Mesenchymal stem cell (in vitro differentiated cells and primary cell): ENCODE measurements at regions not wholly inside any gene's neighbourhood (a gene's known extent, or its start where the extent isn't known, plus 50 kb on each side); places are given as distances from the start of the nearest gene placed in this dataset.

Experiments
- DNase-seq: peaks from one replicate; pipeline ENCODE4 v3.0.0-alpha.2; 2013
- H2AFZ ChIP-seq: one replicate; pipeline ENCODE4 v1.6.1; 2013; ENCODE audit warnings: low read depth, mild to moderate bottlenecking, control low read depth, inconsistent platforms, low read length, moderate library complexity
- H2AK5ac ChIP-seq: 2 replicates; pipeline ENCODE4 v1.6.1; 2013; ENCODE audit warnings: low read length, moderate library complexity, mild to moderate bottlenecking, inconsistent platforms; ENCODE audit not compliant: severe bottlenecking
- H2BK120ac ChIP-seq: one replicate; pipeline ENCODE4 v1.6.1; 2013; ENCODE audit warnings: low read depth, mild to moderate bottlenecking, inconsistent platforms, low read length, moderate library complexity
- H2BK12ac ChIP-seq, 2 experiments: one replicate each; pipeline ENCODE4 v1.6.1; 2013; ENCODE audit warnings: inconsistent platforms in 2 of 2, low read length in 2 of 2, mild to moderate bottlenecking in 2 of 2, moderate library complexity in 2 of 2, control low read depth in 1 of 2
- H2BK15ac ChIP-seq: one replicate; pipeline ENCODE4 v1.6.1; 2013; ENCODE audit warnings: mild to moderate bottlenecking, low read depth, inconsistent platforms; ENCODE audit not compliant: poor library complexity, severe bottlenecking
- H2BK5ac ChIP-seq: 2 replicates; pipeline ENCODE4 v1.6.1; 2013; ENCODE audit warnings: low read depth, mild to moderate bottlenecking, low read length, control low read depth, inconsistent platforms; ENCODE audit not compliant: poor library complexity, severe bottlenecking
- H3K14ac ChIP-seq, 2 experiments: one replicate each; pipeline ENCODE4 v1.6.1; 2013; ENCODE audit warnings: inconsistent platforms in 2 of 2, low read length in 2 of 2, control low read depth in 1 of 2, mild to moderate bottlenecking in 1 of 2, moderate library complexity in 1 of 2
- H3K18ac ChIP-seq, 2 experiments: one replicate each; pipeline ENCODE4 v1.6.1; 2013; ENCODE audit warnings: inconsistent platforms in 2 of 2, low read length in 2 of 2, control low read depth in 1 of 2, low read depth in 1 of 2, mild to moderate bottlenecking in 1 of 2
- H3K23ac ChIP-seq, 2 experiments: one replicate each; pipeline ENCODE4 v1.6.1; 2013; ENCODE audit warnings: inconsistent platforms in 2 of 2, low read length in 2 of 2, mild to moderate bottlenecking in 2 of 2, moderate library complexity in 2 of 2, control low read depth in 1 of 2
- H3K27ac ChIP-seq: 2 replicates; pipeline ENCODE4 v1.5.1; 2013; ENCODE audit warnings: mild to moderate bottlenecking, moderate library complexity, low read length, control low read depth, inconsistent platforms; ENCODE audit not compliant: poor library complexity, severe bottlenecking
- H3K27me3 ChIP-seq, 2 experiments: 2 replicates each; pipeline versions ENCODE4 v1.6.1 to v1.7.0; 2013; ENCODE audit warnings: low read length in 2 of 2, mild to moderate bottlenecking in 2 of 2, moderate library complexity in 2 of 2, control low read depth in 1 of 2, inconsistent platforms in 1 of 2; ENCODE audit not compliant: control insufficient read depth in 1 of 2, insufficient read depth in 1 of 2
- H3K36me3 ChIP-seq, 2 experiments: 2 replicates each; pipeline versions ENCODE4 v1.6.1 to v1.7.0; 2013; ENCODE audit warnings: low read length in 2 of 2, control low read depth in 1 of 2, inconsistent platforms in 1 of 2, low read depth in 1 of 2, mild to moderate bottlenecking in 1 of 2; ENCODE audit not compliant: insufficient read depth in 2 of 2, control insufficient read depth in 1 of 2
- H3K4ac ChIP-seq, 2 experiments: one replicate each; pipeline ENCODE4 v1.6.1; 2013; ENCODE audit warnings: inconsistent platforms in 2 of 2, low read length in 2 of 2, mild to moderate bottlenecking in 2 of 2, moderate library complexity in 2 of 2, control low read depth in 1 of 2, low read depth in 1 of 2
- H3K4me1 ChIP-seq: 2 replicates; pipeline ENCODE4 v1.6.1; 2013; ENCODE audit warnings: low read depth, low read length, control low read depth; ENCODE audit not compliant: control insufficient read depth, insufficient read depth
- H3K4me2 ChIP-seq: 2 replicates; pipeline ENCODE4 v1.6.1; 2013; ENCODE audit warnings: low read length, mild to moderate bottlenecking, inconsistent platforms; ENCODE audit not compliant: poor library complexity, severe bottlenecking
- H3K4me3 ChIP-seq, 2 experiments: 2 replicates each; pipeline versions ENCODE4 v1.5.1 to v1.7.0; 2013; ENCODE audit warnings: low read length in 2 of 2, mild to moderate bottlenecking in 2 of 2, control low read depth in 1 of 2, low read depth in 1 of 2; ENCODE audit not compliant: insufficient read depth in 1 of 2
- H3K79me1 ChIP-seq: replicated peaks from 2 replicates; pipeline ENCODE4 v1.6.1; 2013; ENCODE audit warnings: mild to moderate bottlenecking, control low read depth, low read length, inconsistent platforms; ENCODE audit not compliant: poor library complexity, severe bottlenecking
- H3K9ac ChIP-seq: 2 replicates; pipeline ENCODE4 v1.7.0; 2013; ENCODE audit warnings: mild to moderate bottlenecking, low read length, moderate library complexity
- H3K9me3 ChIP-seq: 2 replicates; pipeline ENCODE4 v1.7.0; 2013; ENCODE audit warnings: mild to moderate bottlenecking, low read length; ENCODE audit not compliant: control insufficient read depth
- H4K8ac ChIP-seq: one replicate; pipeline ENCODE4 v1.6.1; 2013; ENCODE audit warnings: inconsistent platforms, mild to moderate bottlenecking, low read length, moderate library complexity
- H4K91ac ChIP-seq: one replicate; pipeline ENCODE4 v1.6.1; 2013; ENCODE audit warnings: mild to moderate bottlenecking, low read length, inconsistent platforms
- WGBS: methylation state at CpG from one replicate; pipeline ENCODE4 v1.1.7; 2013; ENCODE audit warnings: mixed read lengths; 5-methylcytosine and 5-hydroxymethylcytosine counted together

DNA sequence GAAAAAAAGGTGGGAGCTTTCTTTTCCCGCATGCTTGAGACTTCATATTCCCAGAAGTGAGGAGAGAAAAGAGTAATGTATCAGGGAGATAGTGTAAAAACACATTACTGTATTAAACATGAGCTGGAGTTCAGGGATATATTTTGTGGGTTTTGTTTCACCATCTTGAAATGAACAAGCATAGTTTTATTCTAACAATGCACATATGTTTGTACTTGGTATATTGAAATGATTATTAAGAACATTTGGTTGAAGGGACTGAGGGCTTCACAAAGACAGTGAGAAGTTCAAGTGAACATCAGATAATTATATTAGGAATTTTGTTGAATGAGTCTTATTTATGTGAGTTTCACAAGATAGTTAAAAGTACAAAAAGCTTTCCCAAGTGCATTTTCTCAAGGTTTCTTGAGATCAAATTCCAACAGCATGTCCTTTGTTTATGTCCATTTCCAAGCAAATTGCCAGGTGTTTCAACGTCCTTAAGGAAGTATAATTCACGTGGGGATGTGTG lies 368.8 kb downstream of the ANKRD50 start:
- 78% methylated on average over 1 of the region's 3 CpGs for WGBS
- no peak overlapping the region for H2BK12ac ChIP-seq

DNA sequence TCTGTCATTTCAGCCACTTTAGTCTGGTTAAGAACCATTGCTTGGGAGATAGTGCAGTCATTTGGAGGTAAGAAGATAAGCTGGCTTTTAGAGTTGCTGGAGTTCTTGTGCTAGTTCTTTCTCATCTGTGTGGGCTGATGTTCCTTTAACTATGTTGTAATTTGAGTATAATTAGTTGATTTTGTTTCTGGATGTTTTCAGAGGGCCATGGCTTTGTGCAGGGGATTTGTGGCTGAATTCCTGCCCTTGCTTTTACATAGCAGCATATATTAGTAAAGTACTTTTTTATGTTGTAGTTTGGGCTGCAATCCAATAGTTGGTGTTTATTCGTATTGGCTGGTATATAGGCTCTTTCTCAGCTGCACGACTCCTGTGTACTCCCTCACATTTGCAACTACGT lies 339.6 kb downstream of the ANKRD50 start:
- Histone ChIP-seq H2BK12ac (no peak overlapping the region), H3K4me2 (no peak overlapping the region), H3K36me3 (no peaks in the 10 kb centered on the region), H3K4me3 (no peak overlapping the region), H3K79me1 (no peaks in the 10 kb centered on the region), H3K9me3 (peaks cover 3% of the 10 kb centered on the region), H4K8ac (no peak overlapping the region), H3K4me1 (no peaks in the 10 kb centered on the region), H2AFZ (no peak overlapping the region), H4K91ac (no peak overlapping the region), H3K4ac (no peak overlapping the region), H3K23ac (no peak overlapping the region), H3K27me3 (no peaks in the 10 kb centered on the region), H2BK120ac (no peak overlapping the region), H2BK5ac (no peak overlapping the region), H3K27ac (no peak overlapping the region), H2AK5ac (no peak overlapping the region), H3K9ac (no peak overlapping the region), H3K18ac (no peak overlapping the region), H2BK15ac (peak overlapping the region; percentile 13), H3K14ac (no peak overlapping the region)
- 94% methylated on average over 3 of the region's 3 CpGs for WGBS
- DNase-seq, result no peak

More for the DNA sequence above, 368.8 kb downstream of the ANKRD50 start:
- Histone ChIP-seq H3K4me1 (no peaks in the 10 kb centered on the region), H3K4me2 (no peak overlapping the region), H4K8ac (no peak overlapping the region), H2BK15ac (no peak overlapping the region), H3K9me3 (no peaks in the 10 kb centered on the region), H4K91ac (no peak overlapping the region), H3K79me1 (no peaks in the 10 kb centered on the region), H2BK120ac (no peak overlapping the region), H3K36me3 (no peaks in the 10 kb centered on the region), H2AK5ac (no peak overlapping the region), H3K18ac (no peak overlapping the region), H2BK5ac (no peak overlapping the region), H3K4ac (no peak overlapping the region), H3K14ac (no peak overlapping the region), H2AFZ (no peak overlapping the region), H3K27ac (no peak overlapping the region), H3K9ac (no peak overlapping the region), H3K27me3 (no peaks in the 10 kb centered on the region), H3K23ac (no peak overlapping the region), H3K4me3 (no peak overlapping the region)
- DNase-seq, result no peak

- H3K4me2 ChIP-seq, result no peak overlapping the region
- WGBS, result 98% methylated on average over 2 of the region's 4 CpGs
- no peak overlapping the region for H2BK12ac ChIP-seq
- no peaks in the 10 kb centered on the region for H3K79me1 ChIP-seq
- no peak overlapping the region for H3K18ac ChIP-seq
- no peak overlapping the region for H3K14ac ChIP-seq
- no peak overlapping the region for H4K8ac ChIP-seq
- no peak overlapping the region for H3K23ac ChIP-seq
- no peak overlapping the region for H2AK5ac ChIP-seq
- H3K4me1 ChIP-seq, result no peaks in the 10 kb centered on the region
- no peak overlapping the region for H2BK15ac ChIP-seq
- no peak overlapping the region for H2AFZ ChIP-seq
- H3K9me3 ChIP-seq, result no peaks in the 10 kb centered on the region
- H2BK120ac ChIP-seq, result no peak overlapping the region
- H3K4me3 ChIP-seq, result no peak overlapping the region
- no peak overlapping the region for H3K9ac ChIP-seq
- no peak overlapping the region for H3K4ac ChIP-seq
- H2BK5ac ChIP-seq, result no peak overlapping the region
- H3K27ac ChIP-seq, result no peak overlapping the region
- H4K91ac ChIP-seq, result no peak overlapping the region
- DNase-seq, result peak; percentile 54
- no peaks in the 10 kb centered on the region for H3K27me3 ChIP-seq
- H3K36me3 ChIP-seq, result no peaks in the 10 kb centered on the region
These were observed 326.4 kb downstream of the ANKRD50 start for GRCh38 chr4:124386163-124386562.

- no peak for DNase-seq
- Histone ChIP-seq H3K4ac (no peak overlapping the region), H3K9ac (no peak overlapping the region), H2BK12ac (no peak overlapping the region), H3K27me3 (no peaks in the 10 kb centered on the region), H4K91ac (no peak overlapping the region), H3K18ac (no peak overlapping the region), H3K36me3 (no peaks in the 10 kb centered on the region), H2AK5ac (no peak overlapping the region), H3K4me2 (no peak overlapping the region), H2AFZ (no peak overlapping the region), H3K9me3 (no peaks in the 10 kb centered on the region), H3K27ac (no peak overlapping the region), H2BK15ac (no peak overlapping the region), H3K4me3 (no peak overlapping the region), H3K4me1 (no peaks in the 10 kb centered on the region), H3K23ac (no peak overlapping the region), H3K14ac (no peak overlapping the region), H4K8ac (no peak overlapping the region), H3K79me1 (no peaks in the 10 kb centered on the region), H2BK5ac (no peak overlapping the region), H2BK120ac (no peak overlapping the region)
- WGBS, result 85% methylated on average over 2 of the region's 6 CpGs
These were observed 325.9 kb downstream of the ANKRD50 start for GRCh38 chr4:124386648-124387047.
